ENCODE measurements at regions not wholly inside any gene's neighbourhood (a gene's known extent, or its start where the extent isn't known, plus 50 kb on each side); places are given as distances from the start of the nearest gene placed in this dataset.

- no peak for TF ChIP-seq CTCF (IDR thresholded peaks at IDR 0.05)
- TF ChIP-seq POLR2A (IDR thresholded peaks at IDR 0.05): no peak
- DNase-seq (no peak), ATAC-seq (no peak)
- Histone ChIP-seq H3K27ac (no peak overlapping the region), H3K27me3 (peaks cover 0 to 4% of the 10 kb centered on the region in 2 donors), H3K4me3 (no peak overlapping the region), H3K4me1 (no peaks in the 10 kb centered on the region), H3K9me3 (no peaks in the 10 kb centered on the region), H3K36me3 (no peaks in the 10 kb centered on the region)
- intact Hi-C loops (cut with DNase I): no loop called here
- 67% methylated on average over 1 of the region's 1 CpG for WGBS (ENCODE audit: insufficient coverage, low coverage, low lambda C conversion rate, missing lambda C conversion rate)
Measured at GRCh38 chrX:118219866-118220265, 103.3 kb upstream of the KLHL13 start.

- Histone ChIP-seq H3K4me1 (no peaks in the 10 kb centered on the region), H3K27me3 (peaks cover 0 to 4% of the 10 kb centered on the region in 2 donors), H3K36me3 (no peaks in the 10 kb centered on the region), H3K9me3 (no peaks in the 10 kb centered on the region), H3K4me3 (no peak overlapping the region), H3K27ac (no peak overlapping the region)
- no peak for DNase-seq
- ATAC-seq: no peak
- 83% methylated on average over 1 of the region's 1 CpG for WGBS (ENCODE audit: insufficient coverage, low coverage, low lambda C conversion rate, missing lambda C conversion rate)
- intact Hi-C loops (cut with DNase I): no loop called here
- TF ChIP-seq POLR2A (IDR thresholded peaks at IDR 0.05) (no peak), CTCF (IDR thresholded peaks at IDR 0.05) (no peak)
Measured at GRCh38 chrX:118220509-118220908, 103.9 kb upstream of the KLHL13 start.

GRCh38 chrX:118221270-118221669 is 104.7 kb upstream of the KLHL13 start:
- Histone ChIP-seq H3K4me1 (no peaks in the 10 kb centered on the region), H3K9me3 (no peaks in the 10 kb centered on the region), H3K27ac (no peak overlapping the region), H3K27me3 (peaks cover 0 to 4% of the 10 kb centered on the region in 2 donors), H3K4me3 (no peak overlapping the region), H3K36me3 (no peaks in the 10 kb centered on the region)
- intact Hi-C loops (cut with DNase I): no loop called here
- 78% methylated on average over 4 of the region's 4 CpGs for WGBS (ENCODE audit: insufficient coverage, low coverage, low lambda C conversion rate, missing lambda C conversion rate)
- no peak for ATAC-seq
- TF ChIP-seq CTCF (IDR thresholded peaks at IDR 0.05): no peak
- no peak for TF ChIP-seq POLR2A (IDR thresholded peaks at IDR 0.05)
- DNase-seq: no peak

GRCh38 chrX:118221733-118222132 is 105.1 kb upstream of the KLHL13 start:
- DNase-seq: no peak
- Histone ChIP-seq H3K4me1 (no peaks in the 10 kb centered on the region), H3K27ac (no peak overlapping the region), H3K9me3 (no peaks in the 10 kb centered on the region), H3K27me3 (peaks cover 0 to 4% of the 10 kb centered on the region in 2 donors), H3K4me3 (no peak overlapping the region), H3K36me3 (no peaks in the 10 kb centered on the region)
- intact Hi-C loops (cut with DNase I): no loop called here
- ATAC-seq: no peak
- 38% methylated on average over 3 of the region's 3 CpGs for WGBS (ENCODE audit: insufficient coverage, low coverage, low lambda C conversion rate, missing lambda C conversion rate)
- TF ChIP-seq POLR2A (IDR thresholded peaks at IDR 0.05) (no peak), CTCF (IDR thresholded peaks at IDR 0.05) (no peak)

- Histone ChIP-seq H3K4me1 (no peaks in the 10 kb centered on the region), H3K27me3 (peaks cover 0 to 4% of the 10 kb centered on the region in 2 donors), H3K9me3 (no peaks in the 10 kb centered on the region), H3K36me3 (no peaks in the 10 kb centered on the region), H3K27ac (no peak overlapping the region), H3K4me3 (no peak overlapping the region)
- intact Hi-C loops (cut with DNase I): no loop called here
- TF ChIP-seq CTCF (IDR thresholded peaks at IDR 0.05): no peak
- no peak for TF ChIP-seq POLR2A (IDR thresholded peaks at IDR 0.05)
- no peak for DNase-seq
- ATAC-seq: no peak
Measured at GRCh38 chrX:118222421-118222820, 105.8 kb upstream of the KLHL13 start.

Data from right lobe of liver (tissue), 6 donors.